Stimulated activated CD4-positive, alpha-beta T cell treated with anti-CD3 and anti-CD28 coated beads, Interleukin-1b, Interleukin-23, amount 100 ng/mL, for 48 hours (primary cell): ENCODE measurements at regions not wholly inside any gene's neighbourhood (a gene's known extent, or its start where the extent isn't known, plus 50 kb on each side); places are given as distances from the start of the nearest gene placed in this dataset.

Experiments
- DNase-seq: peaks from one replicate; pipeline ENCODE4 v3.0.0-alpha.2; 2020

- peak; percentile 65 for DNase-seq
Observed at GRCh38 chr3:42012935-42013690, 51.2 kb upstream of the ULK4 start.

- no peak for DNase-seq
Observed at GRCh38 chr3:42012383-42012934, 50.6 kb upstream of the ULK4 start.
